Lower leg skin (tissue), 4 donors: ENCODE measurements at regions not wholly inside any gene's neighbourhood (a gene's known extent, or its start where the extent isn't known, plus 50 kb on each side); places are given as distances from the start of the nearest gene placed in this dataset.

Experiments used
- DNase-seq, 2 donors: peaks; one replicate each; pipeline ENCODE4 v3.0.0-alpha.2; 2019; ENCODE audit warnings: low spot score in 2 of 2
- H3K4me3 ChIP-seq: fragments of 200-600 bp; sonication (generic); 2 replicates; pipeline ENCODE4 v1.5.1; 2017; ENCODE audit warnings: mild to moderate bottlenecking, low read depth; ENCODE audit not compliant: poor library complexity, severe bottlenecking
- POLR2A ChIP-seq, 2 donors: fragments of 450-650 bp; IDR thresholded peaks; one replicate each; pipeline ENCODE4 v1.6.1; 2016 to 2017; ENCODE audit warnings: antibody characterized with exemption in 2 of 2, mild to moderate bottlenecking in 1 of 2, moderate library complexity in 1 of 2
- WGBS, 2 donors: methylation state at CpG; one replicate each; pipeline ENCODE4 v1.1.5; 2018; 5-methylcytosine and 5-hydroxymethylcytosine counted together
- intact Hi-C: fragments of 100-400 bp; cut with DNase I; formaldehyde crosslinking; loops from one replicate; pipeline ENCODE4 v1.15.0; 2023; ENCODE audit warnings: low total_unique reads
- TF ChIP-seq, protein P1 (sequence below), 3 donors: fragments of 450-650 bp; IDR thresholded peaks; one replicate each; pipeline ENCODE4 v1.5.1; 2016; ENCODE audit warnings: antibody characterized with exemption in 3 of 3, mild to moderate bottlenecking in 3 of 3, moderate library complexity in 2 of 3

DNA sequence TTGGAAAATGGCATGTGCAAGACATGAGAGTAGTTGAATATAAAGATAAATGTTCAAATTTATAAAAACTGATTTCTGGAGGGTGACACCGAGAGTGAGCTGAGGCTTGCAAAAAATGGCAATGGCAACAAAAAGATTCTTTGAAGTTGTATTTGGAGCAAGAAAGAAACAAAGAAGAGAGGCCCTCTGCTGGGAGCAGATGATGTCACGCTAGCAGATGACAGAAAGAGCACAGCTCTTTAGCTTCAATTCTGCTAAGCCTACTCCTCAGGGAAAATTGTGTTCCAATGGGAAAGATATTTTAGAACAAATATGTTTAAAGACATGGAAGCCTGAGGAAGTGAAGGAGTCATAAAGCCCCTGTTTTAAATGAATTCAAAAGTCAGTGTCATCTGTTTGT is 125.3 kb upstream of the NOX3 start:
- WGBS, 2 donors = 61 to 76% methylated on average over 2 of the region's 2 CpGs
- no peak for TF ChIP-seq POLR2A (IDR thresholded peaks at IDR 0.05)
- TF ChIP-seq, protein P1, sequence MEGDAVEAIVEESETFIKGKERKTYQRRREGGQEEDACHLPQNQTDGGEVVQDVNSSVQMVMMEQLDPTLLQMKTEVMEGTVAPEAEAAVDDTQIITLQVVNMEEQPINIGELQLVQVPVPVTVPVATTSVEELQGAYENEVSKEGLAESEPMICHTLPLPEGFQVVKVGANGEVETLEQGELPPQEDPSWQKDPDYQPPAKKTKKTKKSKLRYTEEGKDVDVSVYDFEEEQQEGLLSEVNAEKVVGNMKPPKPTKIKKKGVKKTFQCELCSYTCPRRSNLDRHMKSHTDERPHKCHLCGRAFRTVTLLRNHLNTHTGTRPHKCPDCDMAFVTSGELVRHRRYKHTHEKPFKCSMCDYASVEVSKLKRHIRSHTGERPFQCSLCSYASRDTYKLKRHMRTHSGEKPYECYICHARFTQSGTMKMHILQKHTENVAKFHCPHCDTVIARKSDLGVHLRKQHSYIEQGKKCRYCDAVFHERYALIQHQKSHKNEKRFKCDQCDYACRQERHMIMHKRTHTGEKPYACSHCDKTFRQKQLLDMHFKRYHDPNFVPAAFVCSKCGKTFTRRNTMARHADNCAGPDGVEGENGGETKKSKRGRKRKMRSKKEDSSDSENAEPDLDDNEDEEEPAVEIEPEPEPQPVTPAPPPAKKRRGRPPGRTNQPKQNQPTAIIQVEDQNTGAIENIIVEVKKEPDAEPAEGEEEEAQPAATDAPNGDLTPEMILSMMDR (IDR thresholded peaks at IDR 0.05) = no peak
- intact Hi-C loops = no loop called here
- no peak overlapping the region for H3K4me3 ChIP-seq
- no peak for DNase-seq

DNA sequence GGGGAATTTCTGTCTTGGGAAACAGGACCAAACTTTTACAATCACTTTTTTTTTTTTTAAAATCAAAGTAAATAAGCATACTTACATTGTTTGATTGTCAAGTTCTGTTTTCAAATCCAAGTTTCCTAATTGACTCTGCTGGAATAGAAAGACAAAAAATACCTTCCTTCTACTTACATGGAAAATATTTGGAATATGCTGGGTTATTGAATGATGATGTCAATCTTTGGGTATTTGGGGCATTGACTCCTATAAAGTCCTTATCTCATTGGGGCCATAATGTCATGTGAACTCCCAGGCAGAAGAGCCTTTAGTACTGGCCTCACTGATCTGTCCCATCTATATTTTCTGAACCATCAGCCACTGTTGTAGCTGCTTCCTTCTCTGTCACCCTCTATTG is 122.6 kb upstream of the NOX3 start:
- intact Hi-C loops = no loop called here
- no peak overlapping the region for H3K4me3 ChIP-seq
- no peak for DNase-seq
- TF ChIP-seq, protein P1 (IDR thresholded peaks at IDR 0.05) = no peak
- no peak for TF ChIP-seq POLR2A (IDR thresholded peaks at IDR 0.05)

DNA sequence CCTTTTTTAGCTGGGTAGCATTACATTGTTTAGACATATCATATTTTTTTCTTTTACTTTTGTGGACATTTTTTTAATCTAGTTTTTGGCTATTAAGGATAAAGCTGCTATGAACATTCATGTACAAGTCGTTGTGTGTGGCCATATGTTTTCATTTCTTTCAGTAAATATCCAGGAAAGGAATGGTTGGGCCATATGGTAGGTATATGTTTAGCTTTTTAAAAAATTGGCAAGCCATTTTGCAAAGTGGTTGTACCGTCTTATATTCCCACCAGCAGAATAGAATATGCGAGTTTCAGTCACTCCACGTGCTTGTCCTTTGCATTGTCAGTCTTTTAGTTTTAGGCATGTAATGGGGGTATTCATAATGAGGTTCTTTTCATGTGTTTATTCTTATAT is 106.3 kb upstream of the NOX3 start:
- WGBS, 2 donors = 74 to 80% methylated on average over 4 of the region's 4 CpGs
- TF ChIP-seq, protein P1 (IDR thresholded peaks at IDR 0.05) = no peak
- no peak for TF ChIP-seq POLR2A (IDR thresholded peaks at IDR 0.05)
- H3K4me3 ChIP-seq = no peak overlapping the region
- no peak for DNase-seq
- intact Hi-C loops = no loop called here

DNA sequence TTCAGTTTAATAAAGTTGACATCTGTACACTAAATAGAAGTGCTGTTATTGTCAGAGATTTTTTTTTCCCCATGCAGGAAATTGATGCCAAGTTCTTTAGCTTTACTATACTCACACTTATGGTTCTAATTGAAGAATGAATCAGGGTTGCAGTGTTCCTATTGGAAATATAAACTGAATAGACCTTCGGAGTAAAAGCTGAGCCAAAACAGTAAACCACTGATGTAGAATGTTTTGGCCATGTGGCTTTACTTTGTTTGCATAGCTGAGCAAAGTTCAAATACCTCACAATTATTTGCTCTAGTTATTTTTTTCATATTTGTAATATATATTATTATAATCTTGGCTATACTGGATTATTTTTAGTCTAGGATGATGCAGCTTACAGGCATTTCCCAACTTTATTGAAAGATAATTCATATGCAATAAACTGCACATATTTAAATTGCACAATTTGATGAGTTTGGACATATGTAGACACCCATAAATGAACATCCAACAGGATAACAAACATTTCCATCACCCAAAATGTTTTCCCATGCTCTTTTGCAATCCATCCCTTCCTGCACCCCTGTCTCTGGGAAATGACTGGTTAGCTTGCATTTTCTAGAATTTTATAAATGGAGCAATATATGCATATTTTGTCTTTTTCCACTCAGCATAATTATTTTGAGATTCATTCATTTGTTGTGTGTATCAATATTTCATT is 105.8 kb upstream of the NOX3 start:
- intact Hi-C loops = no loop called here
- WGBS, 2 donors = 47 to 57% methylated on average over 1 of the region's 1 CpG
- TF ChIP-seq POLR2A (IDR thresholded peaks at IDR 0.05) = no peak
- TF ChIP-seq, protein P1 (IDR thresholded peaks at IDR 0.05) = no peak

DNA sequence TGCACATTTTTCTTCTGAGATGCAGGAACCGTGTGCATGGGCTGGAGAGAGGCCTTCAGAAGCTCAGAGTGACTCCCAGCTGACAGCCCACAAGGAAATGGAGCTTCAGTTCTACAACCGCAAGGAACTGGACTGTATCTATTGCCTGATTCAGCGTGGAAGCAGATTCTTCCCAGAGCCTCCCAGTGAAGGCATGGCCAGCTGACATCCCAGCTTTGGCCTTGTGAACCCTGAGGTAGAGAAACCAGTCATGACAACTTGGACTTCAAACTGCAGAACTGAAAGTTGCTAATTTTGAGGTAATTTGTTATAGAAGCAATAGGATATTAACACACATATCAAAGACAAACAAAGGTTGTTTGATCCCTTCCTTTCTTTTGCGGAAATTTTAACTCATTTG is 94.3 kb upstream of the NOX3 start:
- no peak for TF ChIP-seq POLR2A (IDR thresholded peaks at IDR 0.05)
- TF ChIP-seq, protein P1 (IDR thresholded peaks at IDR 0.05) = no peak
- 81 to 91% methylated on average over 4 of the region's 4 CpGs for WGBS, 2 donors
- DNase-seq = no peak
- intact Hi-C loops = no loop called here
- no peak overlapping the region for H3K4me3 ChIP-seq

More for the DNA sequence above, 105.8 kb upstream of the NOX3 start:
- no peak for DNase-seq
- no peak overlapping the region for H3K4me3 ChIP-seq
